Pons (tissue), 1 donor: ENCODE measurements at regions not wholly inside any gene's neighbourhood (a gene's known extent, or its start where the extent isn't known, plus 50 kb on each side); places are given as distances from the start of the nearest gene placed in this dataset.

Experiments used
- DNase-seq: peaks from one replicate; pipeline ENCODE4 v3.0.0-alpha.2; 2016; ENCODE audit warnings: low spot score

GRCh38 chr5:27608992-27609391 lies 570.6 kb upstream of the CDH9 start:
- no peak for DNase-seq

- no peak for DNase-seq
Measured at GRCh38 chr5:27598576-27598975, 560.2 kb upstream of the CDH9 start.

GRCh38 chr5:27594141-27594540 lies 555.8 kb upstream of the CDH9 start:
- no peak for DNase-seq

GRCh38 chr5:27592231-27592630 lies 553.8 kb upstream of the CDH9 start:
- DNase-seq = no peak

- no peak for DNase-seq
Measured at GRCh38 chr5:27590503-27590902, 552.1 kb upstream of the CDH9 start.

GRCh38 chr5:27578279-27578678 lies 539.9 kb upstream of the CDH9 start:
- DNase-seq = no peak

GRCh38 chr5:27571681-27572080 lies 533.3 kb upstream of the CDH9 start:
- DNase-seq = no peak

GRCh38 chr5:27568811-27569210 lies 530.4 kb upstream of the CDH9 start:
- DNase-seq = no peak

GRCh38 chr5:27561408-27561807 lies 523.0 kb upstream of the CDH9 start:
- no peak for DNase-seq

GRCh38 chr5:27548484-27548883 lies 510.1 kb upstream of the CDH9 start:
- no peak for DNase-seq

- no peak for DNase-seq
Measured at GRCh38 chr5:27535031-27535557, 496.7 kb upstream of the CDH9 start.

- DNase-seq = no peak
Measured at GRCh38 chr5:27532305-27532704, 493.9 kb upstream of the CDH9 start.

- DNase-seq = no peak
Measured at GRCh38 chr5:27524515-27524914, 486.1 kb upstream of the CDH9 start.

- no peak for DNase-seq
Measured at GRCh38 chr5:27523629-27524028, 485.2 kb upstream of the CDH9 start.

- no peak for DNase-seq
Measured at GRCh38 chr5:27516437-27516836, 478.1 kb upstream of the CDH9 start.

- no peak for DNase-seq
Measured at GRCh38 chr5:27511061-27511460, 472.7 kb upstream of the CDH9 start.

- DNase-seq = no peak
Measured at GRCh38 chr5:27503813-27504212, 465.4 kb upstream of the CDH9 start.

- DNase-seq = no peak
Measured at GRCh38 chr5:27502236-27502635, 463.9 kb upstream of the CDH9 start.

- DNase-seq = no peak
Measured at GRCh38 chr5:27497491-27497890, 459.1 kb upstream of the CDH9 start.

GRCh38 chr5:27494887-27495286 lies 456.5 kb upstream of the CDH9 start:
- no peak for DNase-seq

- no peak for DNase-seq
Measured at GRCh38 chr5:27491746-27492439, 453.5 kb upstream of the CDH9 start.

- no peak for DNase-seq
Measured at GRCh38 chr5:27491047-27491446, 452.7 kb upstream of the CDH9 start.

- no peak for DNase-seq
Measured at GRCh38 chr5:27489701-27490100, 451.3 kb upstream of the CDH9 start.

GRCh38 chr5:27482663-27483062 lies 444.3 kb upstream of the CDH9 start:
- DNase-seq = no peak
